Activated CD8-positive, alpha-beta T cell treated with anti-CD3 and anti-CD28 coated beads for 36 hours (primary cell): ENCODE measurements at regions not wholly inside any gene's neighbourhood (a gene's known extent, or its start where the extent isn't known, plus 50 kb on each side); places are given as distances from the start of the nearest gene placed in this dataset.

Experiments
- ATAC-seq: fragments of 200-7000 bp; cut with Tn5 transposase; one replicate; pipeline ENCODE4 v1.10.0; 2021; ENCODE audit warnings: mild to moderate bottlenecking, moderate library complexity
- CTCF ChIA-PET: fragments of 350-600 bp; sonication (Branson Sonifier 250); formaldehyde crosslinking; loops from one replicate; lab custom pipeline; 2021; ENCODE audit warnings: antibody characterized with exemption; lab: Charles Lee
- POLR2A ChIA-PET: fragments of 350-600 bp; sonication (Branson Sonifier 250); formaldehyde crosslinking; loops from one replicate; lab custom pipeline; 2021; ENCODE audit warnings: antibody characterized with exemption; lab: Charles Lee
- DNase-seq: peaks from one replicate; pipeline ENCODE4 v3.0.0-alpha.2; 2020
- H3K27ac Mint-ChIP-seq: one replicate; pipeline ENCODE4 v1.8.0; 2021; ENCODE audit warnings: mild to moderate bottlenecking, mixed read lengths
- H3K27me3 Mint-ChIP-seq: one replicate; pipeline ENCODE4 v1.8.0; 2021; ENCODE audit warnings: mixed read lengths
- H3K36me3 Mint-ChIP-seq: one replicate; pipeline ENCODE4 v1.8.0; 2021; ENCODE audit warnings: low read depth, mixed read lengths
- H3K4me1 Mint-ChIP-seq: one replicate; pipeline ENCODE4 v1.8.0; 2021; ENCODE audit warnings: low read depth, mixed read lengths
- H3K4me3 Mint-ChIP-seq: one replicate; pipeline ENCODE4 v1.8.0; 2021; ENCODE audit warnings: mild to moderate bottlenecking, moderate library complexity, mixed read lengths
- H3K9me3 Mint-ChIP-seq: one replicate; pipeline ENCODE4 v1.8.0; 2021; ENCODE audit warnings: mixed read lengths
- CTCF ChIP-seq: fragments of 200-600 bp; IDR thresholded peaks from one replicate; pipeline ENCODE4 v1.8.0; 2022; ENCODE audit warnings: antibody characterized with exemption, mild to moderate bottlenecking
- intact Hi-C: fragments of 100-400 bp; cut with micrococcal nuclease; formaldehyde crosslinking; loops from one replicate; pipeline ENCODE4 v1.10.0; 2022

- H3K27ac Mint-ChIP-seq = no peak overlapping the region
- ChIA-PET CTCF (no interaction called here), POLR2A (no interaction called here)
- H3K9me3 Mint-ChIP-seq = peaks cover 15% of the 10 kb centered on the region
- no peaks in the 10 kb centered on the region for H3K27me3 Mint-ChIP-seq
- no peak for ATAC-seq
- H3K4me1 Mint-ChIP-seq = peaks cover 17% of the 10 kb centered on the region
- H3K4me3 Mint-ChIP-seq = no peak overlapping the region
- no peak for DNase-seq
- TF ChIP-seq CTCF = no peak
- H3K36me3 Mint-ChIP-seq = peaks cover 4% of the 10 kb centered on the region
- intact Hi-C loops = no loop called here
These were observed 381.2 kb upstream of the CBLB start for GRCh38 chr3:106249981-106250380.

GRCh38 chr3:106251160-106251892, 382.5 kb upstream of the CBLB start:
- intact Hi-C loops = no loop called here
- no peak overlapping the region for H3K4me3 Mint-ChIP-seq
- H3K36me3 Mint-ChIP-seq = peaks cover 4% of the 10 kb centered on the region
- peaks cover 17% of the 10 kb centered on the region for H3K4me1 Mint-ChIP-seq
- no peak for TF ChIP-seq CTCF
- ATAC-seq = no peak
- DNase-seq = no peak
- CTCF ChIA-PET = no interaction called here
- POLR2A ChIA-PET = no interaction called here
- no peak overlapping the region for H3K27ac Mint-ChIP-seq
- no peaks in the 10 kb centered on the region for H3K27me3 Mint-ChIP-seq
- peaks cover 15% of the 10 kb centered on the region for H3K9me3 Mint-ChIP-seq

- no peak for ATAC-seq
- POLR2A ChIA-PET = no interaction called here
- Mint-ChIP-seq H3K4me1 (no peaks in the 10 kb centered on the region), H3K27me3 (no peaks in the 10 kb centered on the region), H3K27ac (no peak overlapping the region), H3K9me3 (peaks cover 10% of the 10 kb centered on the region), H3K4me3 (no peak overlapping the region), H3K36me3 (no peaks in the 10 kb centered on the region)
- intact Hi-C loops = no loop called here
- no peak for TF ChIP-seq CTCF
- CTCF ChIA-PET = no interaction called here
- DNase-seq = no peak
These were observed 387.0 kb upstream of the CBLB start for GRCh38 chr3:106255870-106256248.

- H3K27me3 Mint-ChIP-seq = no peaks in the 10 kb centered on the region
- no peak overlapping the region for H3K27ac Mint-ChIP-seq
- intact Hi-C loops = no loop called here
- DNase-seq (no peak), ATAC-seq (no peak)
- H3K4me3 Mint-ChIP-seq = no peak overlapping the region
- ChIA-PET CTCF (no interaction called here), POLR2A (no interaction called here)
- H3K36me3 Mint-ChIP-seq = no peaks in the 10 kb centered on the region
- no peaks in the 10 kb centered on the region for H3K4me1 Mint-ChIP-seq
- no peak for TF ChIP-seq CTCF
- peaks cover 7% of the 10 kb centered on the region for H3K9me3 Mint-ChIP-seq
These were observed 387.6 kb upstream of the CBLB start for GRCh38 chr3:106256249-106256957.

GRCh38 chr3:106257172-106257571, 388.4 kb upstream of the CBLB start:
- Mint-ChIP-seq H3K4me1 (peaks cover 3% of the 10 kb centered on the region), H3K27me3 (no peaks in the 10 kb centered on the region), H3K36me3 (no peaks in the 10 kb centered on the region), H3K27ac (no peak overlapping the region), H3K4me3 (no peak overlapping the region), H3K9me3 (peaks cover 3% of the 10 kb centered on the region)
- intact Hi-C loops = no loop called here
- TF ChIP-seq CTCF = no peak
- no peak for ATAC-seq
- ChIA-PET POLR2A (interaction anchor here (0.6 kb wide), 1 partner anchor 93 kb away, joined by 3 read pairs; no protein-coding TSS in a partner anchor), CTCF (no interaction called here)
- DNase-seq = no peak
